Epithelial cell of proximal tubule (primary cell): ENCODE measurements at regions not wholly inside any gene's neighbourhood (a gene's known extent, or its start where the extent isn't known, plus 50 kb on each side); places are given as distances from the start of the nearest gene placed in this dataset.
A peak's percentile ranks its signal among the peaks of the same experiment; 100 is the strongest.
"Not testable (repeated sequence)": the region's sequence is repeated elsewhere in the genome, so short reads cannot be mapped to it uniquely, and the experiment has no call there.

ENCODE experiments used
- DNase-seq: peaks from one replicate; pipeline ENCODE4 v3.0.0-alpha.2; 2011; ENCODE audit warnings: low read depth
- H3K4me3 ChIP-seq: 2 replicates; pipeline ENCODE4 v1.5.1; 2011; ENCODE audit warnings: low read depth, mild to moderate bottlenecking, low read length
- TF ChIP-seq, protein P1 (sequence below): conservative IDR thresholded peaks from 2 replicates; pipeline ENCODE4 v1.5.1; 2012; ENCODE audit warnings: low read depth, mild to moderate bottlenecking, low read length

DNA sequence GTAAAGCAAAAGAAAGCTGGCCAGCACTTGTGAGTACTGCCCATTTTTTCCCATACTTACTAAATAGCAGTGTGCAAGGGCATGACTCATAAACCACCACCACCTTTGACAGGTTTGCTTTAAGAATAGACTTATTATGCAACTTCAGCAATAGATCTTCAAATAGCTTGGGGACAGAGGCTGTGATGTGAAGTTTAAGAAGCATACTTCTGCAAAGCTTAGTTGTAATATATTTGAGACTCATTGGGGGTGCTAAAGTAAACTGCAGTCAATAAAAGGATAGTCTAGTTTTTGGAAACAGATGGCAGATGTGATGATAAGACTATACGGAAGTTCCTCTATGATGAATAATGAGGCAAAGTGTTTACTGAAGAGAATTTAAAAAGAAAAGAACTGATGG is 210.0 kb downstream of the PLA2G4A start:
- peak; percentile 7 for DNase-seq
- H3K4me3 ChIP-seq: no peak overlapping the region
- TF ChIP-seq, protein P1, sequence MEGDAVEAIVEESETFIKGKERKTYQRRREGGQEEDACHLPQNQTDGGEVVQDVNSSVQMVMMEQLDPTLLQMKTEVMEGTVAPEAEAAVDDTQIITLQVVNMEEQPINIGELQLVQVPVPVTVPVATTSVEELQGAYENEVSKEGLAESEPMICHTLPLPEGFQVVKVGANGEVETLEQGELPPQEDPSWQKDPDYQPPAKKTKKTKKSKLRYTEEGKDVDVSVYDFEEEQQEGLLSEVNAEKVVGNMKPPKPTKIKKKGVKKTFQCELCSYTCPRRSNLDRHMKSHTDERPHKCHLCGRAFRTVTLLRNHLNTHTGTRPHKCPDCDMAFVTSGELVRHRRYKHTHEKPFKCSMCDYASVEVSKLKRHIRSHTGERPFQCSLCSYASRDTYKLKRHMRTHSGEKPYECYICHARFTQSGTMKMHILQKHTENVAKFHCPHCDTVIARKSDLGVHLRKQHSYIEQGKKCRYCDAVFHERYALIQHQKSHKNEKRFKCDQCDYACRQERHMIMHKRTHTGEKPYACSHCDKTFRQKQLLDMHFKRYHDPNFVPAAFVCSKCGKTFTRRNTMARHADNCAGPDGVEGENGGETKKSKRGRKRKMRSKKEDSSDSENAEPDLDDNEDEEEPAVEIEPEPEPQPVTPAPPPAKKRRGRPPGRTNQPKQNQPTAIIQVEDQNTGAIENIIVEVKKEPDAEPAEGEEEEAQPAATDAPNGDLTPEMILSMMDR: no peak

DNA sequence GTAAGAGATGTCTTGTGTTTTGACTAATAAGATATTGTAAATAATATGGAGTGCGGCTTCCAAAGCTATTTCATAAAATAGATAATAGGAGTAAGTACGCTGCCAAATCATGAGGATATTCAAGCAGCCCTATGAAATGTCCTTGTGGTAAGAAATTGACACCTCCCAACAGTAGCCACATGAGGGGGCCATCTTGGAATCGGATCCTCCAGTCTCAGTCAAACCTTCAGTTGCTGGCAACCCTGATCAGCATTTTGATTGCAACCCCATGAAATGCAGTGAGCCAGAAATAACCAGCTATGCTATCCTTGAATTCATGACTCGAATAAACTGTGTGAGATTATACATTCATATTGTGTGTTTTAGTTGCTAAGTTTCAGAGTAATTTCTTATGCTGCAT is 212.4 kb downstream of the PLA2G4A start:
- no peak overlapping the region for H3K4me3 ChIP-seq
- no peak for DNase-seq
- TF ChIP-seq, protein P1: no peak

DNA sequence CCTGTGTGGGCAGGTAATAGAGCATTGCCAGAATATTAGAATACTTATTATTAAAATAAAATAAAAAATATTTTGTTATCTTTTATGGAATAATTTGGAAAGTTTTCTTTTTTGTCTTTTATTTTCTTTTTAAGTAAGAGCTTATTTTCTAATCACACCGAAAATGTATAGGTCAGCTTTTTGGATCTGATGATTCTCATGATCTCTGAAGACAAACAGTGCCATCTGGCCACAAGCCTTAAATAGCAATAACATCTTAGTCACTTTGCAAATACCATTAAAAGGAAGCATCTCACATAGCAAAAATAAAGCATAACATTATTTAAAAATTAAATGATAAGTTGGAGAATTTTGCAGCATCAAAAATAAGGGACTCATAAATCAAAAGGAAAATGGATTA is 213.8 kb downstream of the PLA2G4A start:
- TF ChIP-seq, protein P1: no peak
- no peak for DNase-seq

DNA sequence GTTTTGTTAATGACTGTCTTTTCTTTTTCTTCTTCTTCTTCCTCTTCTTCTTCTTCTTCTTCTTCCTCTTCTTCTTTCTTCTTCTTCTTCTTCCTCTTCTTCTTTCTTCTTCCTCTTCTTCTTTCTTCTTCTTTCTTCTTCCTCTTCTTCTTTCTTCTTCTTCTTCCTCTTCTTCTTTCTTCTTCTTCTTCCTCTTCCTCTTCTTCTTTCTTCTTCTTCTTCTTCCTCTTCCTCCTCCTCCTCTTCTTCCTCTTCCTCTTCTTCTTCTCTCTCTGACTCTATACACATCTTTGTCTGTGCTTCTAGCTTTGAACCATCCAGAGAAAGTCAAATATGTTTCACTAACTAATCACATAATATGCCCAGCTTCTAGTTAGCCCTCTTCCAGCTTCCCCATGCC is 214.7 kb downstream of the PLA2G4A start:
- not testable (repeated sequence) for H3K4me3 ChIP-seq, DNase-seq

More for the DNA sequence above, 213.8 kb downstream of the PLA2G4A start:
- no peak overlapping the region for H3K4me3 ChIP-seq

DNA sequence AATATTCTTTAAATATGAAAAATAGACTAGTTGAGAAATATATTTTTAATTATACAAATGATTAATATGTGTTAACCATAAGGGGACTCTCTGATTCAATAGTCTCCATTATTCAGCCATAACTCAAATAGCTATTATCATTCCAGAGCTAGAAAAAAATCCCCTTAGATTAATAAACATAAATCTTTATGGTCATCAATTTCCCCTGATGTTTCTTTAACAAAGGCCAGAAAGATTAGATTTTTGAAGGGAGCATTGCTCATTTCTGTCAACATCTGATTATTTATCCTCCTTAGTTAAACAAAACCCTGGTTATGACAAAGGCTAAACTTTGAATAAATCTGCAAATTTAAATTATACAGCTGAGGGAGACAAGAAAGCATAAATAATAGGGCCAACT is 215.7 kb downstream of the PLA2G4A start:
- DNase-seq: no peak
- TF ChIP-seq, protein P1: no peak

DNA sequence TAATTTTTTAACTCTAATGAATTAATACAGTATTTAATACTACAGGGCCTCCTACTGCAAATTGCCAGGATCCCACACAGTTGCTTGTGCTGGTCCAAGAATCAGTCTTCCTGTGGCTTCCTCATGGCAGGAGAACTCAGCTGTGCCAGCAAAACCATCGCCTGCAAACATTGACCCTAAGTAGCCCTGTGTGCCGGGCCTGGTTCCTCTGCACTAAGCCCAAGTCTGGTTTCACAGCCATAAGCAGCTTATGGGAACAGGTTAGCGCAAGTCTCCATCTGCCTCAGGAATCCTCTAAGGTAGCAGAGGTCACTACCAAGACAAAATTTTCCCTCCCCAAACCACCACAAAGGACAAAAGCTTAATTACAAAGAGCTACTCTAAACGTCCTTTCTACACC is 216.6 kb downstream of the PLA2G4A start:
- H3K4me3 ChIP-seq: no peak overlapping the region
- no peak for DNase-seq
- TF ChIP-seq, protein P1: no peak

More for the DNA sequence above, 215.7 kb downstream of the PLA2G4A start:
- no peak overlapping the region for H3K4me3 ChIP-seq

DNA sequence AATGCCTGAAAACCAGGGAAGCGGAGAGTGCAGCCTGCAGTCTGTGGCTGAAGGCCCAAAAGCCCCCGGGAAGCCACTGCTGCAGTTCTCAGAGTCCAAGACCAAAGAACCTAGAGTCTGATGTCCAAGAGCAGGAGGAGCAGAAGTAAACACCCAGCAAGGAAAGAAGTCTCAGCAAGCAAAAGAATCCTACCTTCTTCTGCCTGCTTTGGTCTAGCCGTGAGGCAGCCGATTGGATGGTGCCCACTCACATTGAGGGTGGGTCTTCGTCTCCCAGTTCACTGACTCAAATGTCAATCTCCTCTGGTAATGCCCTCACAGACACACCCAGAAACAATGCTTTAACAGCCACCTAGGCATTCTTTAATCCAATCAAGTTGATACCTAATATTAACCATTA is 217.5 kb downstream of the PLA2G4A start:
- TF ChIP-seq, protein P1: no peak
- no peak overlapping the region for H3K4me3 ChIP-seq
- no peak for DNase-seq

DNA sequence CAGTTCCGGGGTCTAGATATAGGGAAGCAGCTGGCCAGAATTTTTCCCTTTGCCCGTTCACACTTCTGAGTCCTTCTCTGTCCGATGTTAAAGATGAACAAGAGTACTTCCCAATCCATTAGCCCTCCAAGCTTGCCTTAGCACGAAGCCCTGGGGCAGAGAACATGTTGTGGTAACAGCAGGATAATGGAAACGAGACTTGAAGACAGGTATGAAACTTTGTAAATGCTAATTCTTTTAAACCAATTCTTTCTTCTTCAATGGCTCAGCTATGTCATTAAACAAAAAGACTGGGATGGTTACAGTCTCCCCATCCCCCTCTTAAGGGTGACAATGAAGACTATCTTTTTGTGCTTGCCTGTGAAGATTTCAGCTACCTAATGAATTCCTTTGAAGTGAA is 218.5 kb downstream of the PLA2G4A start:
- H3K4me3 ChIP-seq: no peak overlapping the region
- TF ChIP-seq, protein P1: no peak
- DNase-seq: no peak
